HG03066 (cell line): ENCODE measurements at regions not wholly inside any gene's neighbourhood (a gene's known extent, or its start where the extent isn't known, plus 50 kb on each side); places are given as distances from the start of the nearest gene placed in this dataset.

ENCODE experiments used
- ATAC-seq: cut with Tn5 transposase; IDR thresholded peaks from one replicate; pipeline ENCODE4 v1.9.1; 2021; ENCODE audit warnings: low read depth; ENCODE audit not compliant: unreplicated experiment

DNA sequence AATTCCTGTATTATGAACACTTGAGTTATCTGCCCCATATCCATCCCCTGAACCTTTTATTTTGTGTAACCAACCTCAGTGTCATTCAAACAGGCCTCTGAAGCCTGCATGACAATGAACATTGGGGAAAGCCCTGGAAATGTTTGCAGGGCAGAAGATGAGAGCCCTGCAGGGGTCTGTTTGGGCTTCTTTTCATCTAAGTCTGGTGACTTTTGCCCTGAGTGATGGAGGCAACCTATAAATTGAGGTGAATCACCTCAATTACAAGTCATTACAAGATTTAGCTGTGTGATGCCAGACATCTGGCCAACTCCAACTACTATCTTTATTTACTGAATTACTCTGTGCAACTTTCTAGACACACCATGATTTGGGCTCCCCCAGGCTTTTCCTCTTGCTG is 189.2 kb downstream of the MAF start:
- no peak for ATAC-seq

- ATAC-seq: no peak
Observed at GRCh38 chr16:79409978-79410377, 190.6 kb downstream of the MAF start.

- ATAC-seq: no peak
Observed at GRCh38 chr16:79408355-79408754, 192.2 kb downstream of the MAF start.

- no peak for ATAC-seq
Observed at GRCh38 chr16:79407461-79408135, 192.9 kb downstream of the MAF start.

DNA sequence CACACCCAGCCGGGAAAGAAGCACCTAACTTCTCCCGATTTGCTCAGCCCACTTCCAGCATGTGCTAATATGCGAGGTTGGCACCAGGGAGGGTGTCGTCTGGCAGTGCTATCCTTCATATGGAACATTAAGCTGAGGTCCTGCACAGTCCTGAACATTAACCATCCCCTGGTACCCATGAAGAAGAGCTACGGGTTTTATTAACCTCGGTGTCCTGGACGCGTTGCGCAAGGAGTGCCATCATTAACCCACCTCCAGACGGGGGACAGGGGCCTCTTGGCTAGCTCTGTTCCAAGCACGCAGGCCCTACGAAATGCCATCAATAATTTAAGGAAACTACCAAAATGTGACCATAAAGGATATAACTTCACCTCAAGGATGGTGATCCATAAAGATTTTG is 193.5 kb downstream of the MAF start:
- ATAC-seq: no peak

GRCh38 chr16:79404571-79404970 is 196.0 kb downstream of the MAF start:
- ATAC-seq: no peak

DNA sequence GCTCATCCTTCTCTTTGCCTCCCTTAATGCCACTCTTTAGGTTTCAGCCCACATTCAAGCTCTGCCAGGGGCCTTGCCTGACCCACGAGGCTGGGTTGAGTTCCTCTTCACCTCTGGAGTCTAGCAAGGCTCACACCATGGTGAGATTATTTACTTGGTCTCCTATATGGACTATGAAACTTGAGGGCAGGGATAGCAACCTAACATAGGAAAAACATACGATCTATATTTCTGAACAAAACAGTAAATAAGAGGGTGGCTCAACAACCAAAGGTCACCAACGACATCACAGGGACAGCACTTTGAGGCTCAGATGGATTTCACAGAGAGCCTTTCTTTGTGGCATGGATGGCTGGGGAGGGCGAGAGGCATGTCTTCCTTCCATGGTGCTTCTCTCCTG is 197.0 kb downstream of the MAF start:
- no peak for ATAC-seq

GRCh38 chr16:79402920-79403319 is 197.6 kb downstream of the MAF start:
- no peak for ATAC-seq

- no peak for ATAC-seq
Observed at GRCh38 chr16:79402356-79402755, 198.2 kb downstream of the MAF start.

GRCh38 chr16:79401782-79402181 is 198.8 kb downstream of the MAF start:
- ATAC-seq: no peak

DNA sequence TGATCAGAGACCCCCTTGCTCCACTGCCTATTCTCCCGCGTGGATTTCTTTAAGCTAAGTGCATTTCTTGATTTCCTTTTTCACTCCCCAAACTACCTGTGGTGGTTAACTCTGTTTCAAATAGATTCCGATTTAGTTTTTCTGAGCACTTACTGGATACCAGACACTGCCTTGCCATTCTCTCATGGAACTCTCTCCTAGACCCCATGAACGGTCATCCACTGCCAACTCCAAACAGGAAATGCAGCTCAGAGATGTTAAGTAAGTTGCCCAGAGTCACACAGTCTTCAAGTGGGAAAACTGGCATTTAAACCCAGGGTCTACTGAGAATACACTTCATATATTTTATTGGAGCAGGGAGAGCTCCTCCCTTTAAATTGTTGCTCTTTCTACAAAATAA is 199.4 kb downstream of the MAF start:
- no peak for ATAC-seq

GRCh38 chr16:79400462-79401149 is 199.9 kb downstream of the MAF start:
- ATAC-seq: no peak

GRCh38 chr16:79395591-79395990 is 204.9 kb downstream of the MAF start:
- ATAC-seq: no peak

DNA sequence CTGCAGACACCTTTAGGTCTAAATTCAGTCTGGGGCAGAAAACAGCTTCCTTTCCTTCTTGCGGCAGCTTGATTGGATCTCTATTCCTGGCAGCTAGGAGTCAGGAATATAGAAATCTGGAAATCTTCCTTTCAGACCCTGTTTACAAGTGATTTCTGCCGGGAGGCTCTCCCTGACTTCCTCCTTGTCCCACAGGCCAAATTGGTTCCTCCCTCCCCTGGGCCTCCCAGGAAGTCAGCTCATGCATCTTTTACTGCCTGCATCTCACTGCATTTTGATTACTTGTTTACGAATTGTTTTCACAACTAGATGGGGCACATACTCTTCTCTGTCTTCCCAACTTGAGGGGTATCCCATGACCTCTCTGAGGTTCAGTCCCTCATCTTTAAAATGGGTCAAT is 206.3 kb downstream of the MAF start:
- ATAC-seq: no peak

DNA sequence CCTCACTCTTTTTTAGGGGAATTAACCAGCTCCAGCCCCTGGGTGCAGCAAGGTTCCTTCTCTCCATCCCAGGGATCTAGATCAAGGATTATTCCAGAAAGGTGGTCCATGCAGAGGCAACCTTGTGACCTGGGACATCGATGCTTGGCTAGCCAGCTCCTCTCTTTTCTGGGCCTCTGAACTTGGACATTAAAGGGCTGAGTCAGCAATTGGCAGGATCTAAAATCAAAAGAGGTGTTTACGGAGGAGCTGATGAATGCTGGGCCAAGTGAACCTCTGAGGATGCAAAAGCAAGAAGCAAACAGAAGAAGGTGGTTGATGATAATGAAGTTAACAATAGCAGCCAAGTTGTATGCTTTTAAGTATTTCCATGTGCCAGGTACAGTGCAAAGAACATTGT is 207.0 kb downstream of the MAF start:
- ATAC-seq: no peak

DNA sequence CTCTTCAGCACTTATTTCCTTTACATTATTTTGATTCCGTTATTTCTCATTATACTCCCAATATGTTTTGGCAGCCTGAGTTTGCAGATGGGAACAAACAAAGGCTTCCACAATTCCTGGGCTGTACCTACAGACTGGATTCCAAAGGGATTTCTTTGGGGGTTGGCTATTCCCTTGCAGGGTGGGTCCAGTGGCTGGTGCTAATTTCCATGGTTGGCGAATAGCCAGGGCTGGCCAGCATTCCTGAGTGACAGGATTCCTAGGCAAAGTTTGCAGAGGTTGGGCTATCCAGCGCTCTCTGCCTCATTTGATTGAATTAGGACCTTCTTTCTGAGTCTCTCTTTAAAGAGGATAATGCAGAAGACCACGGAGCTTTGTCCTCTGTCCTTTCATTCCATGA is 207.4 kb downstream of the MAF start:
- no peak for ATAC-seq

- no peak for ATAC-seq
Observed at GRCh38 chr16:79392081-79392480, 208.5 kb downstream of the MAF start.

DNA sequence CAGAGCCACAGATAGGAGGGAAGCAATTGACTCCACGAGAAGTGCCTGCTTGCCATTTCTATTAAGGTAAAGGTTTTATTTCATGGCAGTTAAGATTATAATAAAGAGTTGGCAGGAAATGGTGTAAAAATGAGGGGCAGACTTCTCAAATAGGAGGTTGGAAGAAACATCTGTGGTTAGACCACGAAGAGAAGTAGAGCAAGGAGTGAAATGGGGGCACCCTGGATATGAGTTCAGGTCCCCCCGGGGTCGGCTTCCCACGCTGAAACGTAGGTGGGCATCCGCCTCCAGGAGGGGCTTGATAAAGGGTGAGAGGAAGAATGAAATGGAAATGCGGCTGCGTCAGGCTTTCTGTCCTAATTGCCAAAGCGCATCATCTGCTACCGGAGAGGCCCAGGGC is 209.1 kb downstream of the MAF start:
- no peak for ATAC-seq

DNA sequence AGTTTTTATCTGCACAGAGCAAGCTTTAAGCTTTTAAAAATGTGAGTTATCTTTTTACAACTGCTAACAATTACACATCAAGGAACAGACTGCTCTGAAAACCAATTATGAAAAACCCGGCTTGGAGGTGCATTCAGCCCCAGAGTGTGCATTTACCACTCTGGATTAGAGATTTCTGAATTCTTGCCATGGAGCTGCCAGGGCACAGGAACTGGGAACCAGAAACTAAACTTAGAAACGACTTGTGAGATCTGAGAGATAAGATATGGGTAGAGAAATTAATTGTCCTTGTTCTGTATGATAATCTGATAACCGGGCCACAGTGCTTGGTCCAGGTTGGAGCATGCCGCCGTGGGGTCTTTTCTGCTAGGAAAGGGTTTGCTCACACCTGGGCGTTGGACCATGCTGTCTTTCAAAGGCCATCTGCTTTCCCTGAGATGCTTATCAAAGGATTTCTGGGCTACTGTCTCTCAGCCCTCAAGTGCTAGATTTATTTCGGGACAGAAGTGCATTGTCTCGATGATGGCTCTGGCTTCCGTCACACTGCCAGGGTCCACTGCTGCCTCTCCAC is 210.0 kb downstream of the MAF start:
- no peak for ATAC-seq

GRCh38 chr16:79388396-79388795 is 212.1 kb downstream of the MAF start:
- ATAC-seq: no peak

GRCh38 chr16:79386299-79386698 is 214.2 kb downstream of the MAF start:
- ATAC-seq: no peak

DNA sequence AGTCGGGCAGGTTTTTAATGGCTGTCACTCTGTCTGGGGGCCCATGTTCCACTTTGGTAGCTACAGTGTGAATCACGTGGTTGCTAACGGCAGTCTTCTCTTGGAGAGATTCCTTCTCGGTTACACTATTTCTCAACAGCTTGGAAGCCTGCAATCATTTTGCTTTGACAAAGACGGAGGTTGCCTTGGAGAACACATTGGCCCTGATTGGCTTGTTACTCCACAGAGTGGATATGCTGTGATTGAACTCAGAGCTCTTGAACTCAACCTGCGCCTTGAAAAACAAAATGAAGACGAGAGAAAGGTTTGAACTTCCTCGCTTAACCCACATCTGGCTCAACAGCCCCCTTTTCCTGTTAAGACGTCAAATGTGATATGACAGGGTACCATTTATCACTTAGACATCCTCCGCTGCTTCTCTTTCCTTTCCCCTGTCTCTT is 218.9 kb downstream of the MAF start:
- no peak for ATAC-seq
